ENCODE measurements at regions not wholly inside any gene's neighbourhood (a gene's known extent, or its start where the extent isn't known, plus 50 kb on each side); places are given as distances from the start of the nearest gene placed in this dataset.

- TF ChIP-seq, protein P1, sequence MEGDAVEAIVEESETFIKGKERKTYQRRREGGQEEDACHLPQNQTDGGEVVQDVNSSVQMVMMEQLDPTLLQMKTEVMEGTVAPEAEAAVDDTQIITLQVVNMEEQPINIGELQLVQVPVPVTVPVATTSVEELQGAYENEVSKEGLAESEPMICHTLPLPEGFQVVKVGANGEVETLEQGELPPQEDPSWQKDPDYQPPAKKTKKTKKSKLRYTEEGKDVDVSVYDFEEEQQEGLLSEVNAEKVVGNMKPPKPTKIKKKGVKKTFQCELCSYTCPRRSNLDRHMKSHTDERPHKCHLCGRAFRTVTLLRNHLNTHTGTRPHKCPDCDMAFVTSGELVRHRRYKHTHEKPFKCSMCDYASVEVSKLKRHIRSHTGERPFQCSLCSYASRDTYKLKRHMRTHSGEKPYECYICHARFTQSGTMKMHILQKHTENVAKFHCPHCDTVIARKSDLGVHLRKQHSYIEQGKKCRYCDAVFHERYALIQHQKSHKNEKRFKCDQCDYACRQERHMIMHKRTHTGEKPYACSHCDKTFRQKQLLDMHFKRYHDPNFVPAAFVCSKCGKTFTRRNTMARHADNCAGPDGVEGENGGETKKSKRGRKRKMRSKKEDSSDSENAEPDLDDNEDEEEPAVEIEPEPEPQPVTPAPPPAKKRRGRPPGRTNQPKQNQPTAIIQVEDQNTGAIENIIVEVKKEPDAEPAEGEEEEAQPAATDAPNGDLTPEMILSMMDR (IDR thresholded peaks at IDR 0.05; ENCODE audit: low read depth, low read length) = no peak
- TF ChIP-seq EZH2phosphoT487 (IDR thresholded peaks at IDR 0.05; ENCODE audit: low read depth) = no peak
These were observed 271.0 kb upstream of the GALNT5 start for GRCh38 chr2:156986339-156986988.
